ENCODE measurements at regions not wholly inside any gene's neighbourhood (a gene's known extent, or its start where the extent isn't known, plus 50 kb on each side); places are given as distances from the start of the nearest gene placed in this dataset.

GRCh38 chr16:5653789-5654188 lies 556.2 kb upstream of the EEF2KMT start:
- CTCF ChIA-PET: no interaction called here
- Histone ChIP-seq H3K27me3 (ENCODE audit: insufficient read depth, low read length) (no peaks in the 10 kb centered on the region), H3K9ac (ENCODE audit: low read length) (no peak overlapping the region), H3K4me1 (ENCODE audit: control insufficient read depth in 1 of 2, insufficient read depth in 2 of 2, low read length in 2 of 2) (no peaks in the 10 kb centered on the region), H3K36me3 (ENCODE audit: control insufficient read depth in 1 of 2, insufficient read depth in 2 of 2, low read length in 2 of 2) (no peaks in the 10 kb centered on the region), H3K9me3 (ENCODE audit: control insufficient read depth in 1 of 2, insufficient read depth in 1 of 2, low read depth in 1 of 2, low read length in 2 of 2) (no peaks in the 10 kb centered on the region), H3K79me2 (ENCODE audit: insufficient read depth, low read length) (no peaks in the 10 kb centered on the region), H3K4me3 (replicated peaks in 1 of 2; ENCODE audit: low read depth in 1 of 2, low read length in 2 of 2) (no peak overlapping the region), H3K4me2 (ENCODE audit: low read length) (no peak overlapping the region), H3K27ac (ENCODE audit: low read depth, low read length) (no peak overlapping the region), H2AFZ (ENCODE audit: low read depth, low read length, poor library complexity, severe bottlenecking) (no peak overlapping the region), H4K20me1 (ENCODE audit: insufficient read depth) (no peaks in the 10 kb centered on the region), H3K9me2 (ENCODE audit: insufficient read depth) (no peaks in the 10 kb centered on the region)
- DNase-seq (ENCODE audit: low read depth, low spot score): no peak
- BruUV-seq (replicated peaks): no TSS peak
- intact Hi-C loops (cut with micrococcal nuclease): no loop called here
- POLR2A ChIA-PET: no interaction called here
- RAD21 ChIA-PET (ENCODE audit: low non-redundant PET in 1 of 2, low total read pairs in 2 of 2, uncharacterized antibody in 2 of 2, unreplicated experiment in 2 of 2): no interaction called here
- no peak for TF ChIP-seq CEBPB (IDR thresholded peaks at IDR 0.05; ENCODE audit: low read depth)
- TF ChIP-seq ZBTB33 (IDR thresholded peaks at IDR 0.05; ENCODE audit: extremely low read depth, insufficient replicate concordance, low read length): no peak
- no peak for TF ChIP-seq ZFX (IDR thresholded peaks at IDR 0.05)
- no peak for TF ChIP-seq SP1 (IDR thresholded peaks at IDR 0.05; ENCODE audit: low read depth)
- no peak for TF ChIP-seq TCF7L2 (IDR thresholded peaks at IDR 0.05; ENCODE audit: borderline replicate concordance, extremely low read depth, insufficient read depth, insufficient read length)
- no peak for TF ChIP-seq CTCF (IDR thresholded peaks at IDR 0.05 in 2 of 3, conservative IDR thresholded peaks at IDR 0.05 in 1 of 3; ENCODE audit: borderline replicate concordance in 1 of 3, insufficient read depth in 1 of 3, low read depth in 2 of 3, low read length in 2 of 3)
- no peak for TF ChIP-seq JUND (IDR thresholded peaks at IDR 0.05)
- TF ChIP-seq EZH2phosphoT487 (IDR thresholded peaks at IDR 0.05; ENCODE audit: borderline replicate concordance): no peak
- TF ChIP-seq EGR1 (IDR thresholded peaks at IDR 0.05; ENCODE audit: low read depth): no peak
- TF ChIP-seq CBX3 (IDR thresholded peaks at IDR 0.05; ENCODE audit: low read depth): no peak
- TF ChIP-seq ATF3 (IDR thresholded peaks at IDR 0.05): no peak
- no peak for TF ChIP-seq SIN3A (IDR thresholded peaks at IDR 0.05; ENCODE audit: low read depth)
- no peak for TF ChIP-seq ELF1 (IDR thresholded peaks at IDR 0.05; ENCODE audit: borderline replicate concordance, low read depth)
- no peak for TF ChIP-seq POLR2A (IDR thresholded peaks at IDR 0.05; ENCODE audit: borderline replicate concordance, extremely low read depth, insufficient read depth, insufficient read length)
- ATAC-seq: no peak
